H1 (cell line): ENCODE measurements at regions not wholly inside any gene's neighbourhood (a gene's known extent, or its start where the extent isn't known, plus 50 kb on each side); places are given as distances from the start of the nearest gene placed in this dataset.

Experiments
- CTCF ChIA-PET: fragments of 300-600 bp; sonication (Branson Sonifier 250); formaldehyde crosslinking; loops from one replicate; lab custom pipeline; 2021; ENCODE audit not compliant: partially characterized antibody; lab: Charles Lee
- POLR2A ChIA-PET: fragments of 300-600 bp; sonication (Branson Sonifier 250); formaldehyde crosslinking; loops from one replicate; lab custom pipeline; 2021; ENCODE audit warnings: inconsistent platforms; ENCODE audit not compliant: partially characterized antibody; lab: Charles Lee
- DNase-seq, 2 experiments: peaks; one replicate each; pipeline versions ENCODE4 v3.0.0 to v3.0.0-alpha.2; 2010 to 2022; ENCODE audit warnings: low spot score in 2 of 2, low read depth in 1 of 2, mixed read lengths in 1 of 2
- FAIRE-seq: peaks from 2 replicates; lab custom pipeline; 2011; peaks lifted over from hg19 to GRCh38; lab: Jason Lieb, UNC
- H2AFZ ChIP-seq: 2 replicates; pipeline ENCODE4 v1.8.1; 2012; ENCODE audit warnings: low read length, inconsistent platforms
- H2AK5ac ChIP-seq: 2 replicates; pipeline ENCODE4 v1.6.1; 2013; ENCODE audit warnings: low read depth, low read length
- H2BK120ac ChIP-seq: replicated peaks from 2 replicates; pipeline ENCODE3; 2013; ENCODE audit warnings: low read depth, low read length, inconsistent platforms
- H2BK12ac ChIP-seq: 2 replicates; pipeline ENCODE4 v1.6.1; 2013; ENCODE audit warnings: low read depth, low read length
- H2BK15ac ChIP-seq: 2 replicates; pipeline ENCODE4 v1.6.1; 2013; ENCODE audit warnings: low read length
- H2BK20ac ChIP-seq: 2 replicates; pipeline ENCODE4 v1.6.1; 2013; ENCODE audit warnings: low read length
- H2BK5ac ChIP-seq: 2 replicates; pipeline ENCODE4 v1.6.1; 2013; ENCODE audit warnings: low read depth, low read length
- H3K14ac ChIP-seq: 2 replicates; pipeline ENCODE4 v1.6.1; 2013; ENCODE audit warnings: inconsistent platforms; ENCODE audit not compliant: insufficient read length
- H3K18ac ChIP-seq: 2 replicates; pipeline ENCODE4 v1.6.1; 2013; ENCODE audit warnings: low read length; ENCODE audit errors: extremely low read depth
- H3K23ac ChIP-seq: 2 replicates; pipeline ENCODE4 v1.6.1; 2013; ENCODE audit warnings: inconsistent platforms; ENCODE audit not compliant: insufficient read length
- H3K23me2 ChIP-seq: 2 replicates; pipeline ENCODE4 v1.6.1; 2013; ENCODE audit warnings: low read depth, low read length
- H3K27ac ChIP-seq: 2 replicates; pipeline ENCODE4 v1.6.1; 2011; ENCODE audit warnings: low read depth, low read length, inconsistent platforms
- H3K27me3 ChIP-seq, 4 experiments: replicated peaks in 1 of 4; 1 replicate in 1 of 4; 2 replicates in 3 of 4; pipeline versions ENCODE4 v1.6.1 to v1.8.1; 2011 to 2013; ENCODE audit warnings: low read length in 3 of 4, mild to moderate bottlenecking in 3 of 4, inconsistent platforms in 2 of 4, mixed read lengths in 2 of 4, moderate library complexity in 1 of 4; ENCODE audit not compliant: control insufficient read depth in 3 of 4, insufficient read depth in 3 of 4; ENCODE audit errors: extremely low read depth in 1 of 4
- H3K36me3 ChIP-seq, 4 experiments: 2 replicates each; pipeline versions ENCODE4 v1.6.1 to v1.8.1; 2011 to 2013; ENCODE audit warnings: mild to moderate bottlenecking in 4 of 4, low read length in 3 of 4, moderate library complexity in 2 of 4, control low read depth in 1 of 4, inconsistent platforms in 1 of 4; ENCODE audit not compliant: insufficient read depth in 4 of 4, control insufficient read depth in 2 of 4
- H3K4ac ChIP-seq: replicated peaks from 2 replicates; pipeline ENCODE3; 2013; ENCODE audit warnings: low read length, low read depth, mixed read lengths, inconsistent platforms; ENCODE audit not compliant: insufficient read length
- H3K4me1 ChIP-seq, 4 experiments: replicated peaks in 1 of 4; 1 replicate in 1 of 4; 2 replicates in 3 of 4; pipeline versions ENCODE4 v1.6.1 to v1.8.1; 2011 to 2013; ENCODE audit warnings: low read length in 3 of 4, inconsistent platforms in 2 of 4, mixed read lengths in 1 of 4; ENCODE audit not compliant: insufficient read depth in 4 of 4, control insufficient read depth in 3 of 4
- H3K4me2 ChIP-seq, 2 experiments: 2 replicates each; pipeline versions ENCODE4 v1.6.1 to v1.8.1; 2011 to 2013; ENCODE audit warnings: low read depth in 2 of 2, low read length in 2 of 2, control low read depth in 1 of 2, inconsistent platforms in 1 of 2, mild to moderate bottlenecking in 1 of 2; ENCODE audit not compliant: insufficient read depth in 1 of 2
- H3K4me3 ChIP-seq, 4 experiments: fragments of 200-600, 300-600 bp in 1 of 4; sonication (generic), shearing (Covaris generic), sonication (Bioruptor Twin) in 1 of 4; 2 replicates each; pipeline versions ENCODE4 v1.5.1 to v1.8.1; 2011 to 2016; ENCODE audit warnings: low read length in 4 of 4, low read depth in 3 of 4, control low read depth in 2 of 4, inconsistent platforms in 2 of 4, mild to moderate bottlenecking in 2 of 4, mixed read lengths in 1 of 4, moderate library complexity in 1 of 4; ENCODE audit not compliant: insufficient read depth in 2 of 4; ENCODE audit errors: extremely low read depth in 1 of 4
- H3K56ac ChIP-seq: replicated peaks from 2 replicates; pipeline ENCODE3; 2013; ENCODE audit warnings: low read depth, mild to moderate bottlenecking, mixed read lengths, low read length, inconsistent platforms; ENCODE audit not compliant: insufficient read length
- H3K79me1 ChIP-seq: 2 replicates; pipeline ENCODE4 v1.6.1; 2013; ENCODE audit warnings: low read depth, low read length, control low read depth
- H3K79me2 ChIP-seq, 2 experiments: 2 replicates each; pipeline versions ENCODE4 v1.6.1 to v1.8.1; 2012 to 2013; ENCODE audit warnings: low read length in 2 of 2, mild to moderate bottlenecking in 2 of 2, inconsistent platforms in 1 of 2; ENCODE audit not compliant: insufficient read depth in 2 of 2, control insufficient read depth in 1 of 2
- H3K9ac ChIP-seq, 4 experiments: replicated peaks in 1 of 4; 1 replicate in 1 of 4; 2 replicates in 3 of 4; pipeline versions ENCODE4 v1.6.1 to v1.8.1; 2011 to 2013; ENCODE audit warnings: low read depth in 3 of 4, low read length in 3 of 4, control low read depth in 2 of 4, mild to moderate bottlenecking in 2 of 4, moderate library complexity in 2 of 4, inconsistent platforms in 1 of 4; ENCODE audit errors: extremely low read depth in 1 of 4
- H3K9me3 ChIP-seq, 2 experiments: 2 replicates each; pipeline versions ENCODE4 v1.6.1 to v1.8.1; 2012 to 2013; ENCODE audit warnings: mild to moderate bottlenecking in 2 of 2, moderate library complexity in 2 of 2, control low read depth in 1 of 2, inconsistent platforms in 1 of 2, low read depth in 1 of 2, low read length in 1 of 2, mixed read lengths in 1 of 2; ENCODE audit not compliant: insufficient read depth in 2 of 2
- H4K20me1 ChIP-seq, 2 experiments: replicated peaks in 1 of 2; 2 replicates each; pipeline versions ENCODE3 to v1.8.1; 2011 to 2013; ENCODE audit warnings: inconsistent platforms in 2 of 2, low read length in 2 of 2, mild to moderate bottlenecking in 1 of 2; ENCODE audit not compliant: insufficient read depth in 2 of 2, control insufficient read depth in 1 of 2
- H4K5ac ChIP-seq: 2 replicates; pipeline ENCODE4 v1.6.1; 2013; ENCODE audit warnings: low read length, low read depth, mixed read lengths, inconsistent platforms; ENCODE audit not compliant: insufficient read length
- H4K8ac ChIP-seq: 2 replicates; pipeline ENCODE4 v1.8.0; 2013; ENCODE audit warnings: mild to moderate bottlenecking, moderate library complexity, low read length, inconsistent platforms; ENCODE audit not compliant: insufficient read depth; ENCODE audit errors: extremely low read depth
- H4K91ac ChIP-seq: replicated peaks from 2 replicates; pipeline ENCODE3; 2013; ENCODE audit warnings: low read length, mixed read lengths, inconsistent platforms; ENCODE audit not compliant: insufficient read length
- CHD1 ChIP-seq: IDR thresholded peaks from 2 replicates; pipeline ENCODE4 v1.6.1; 2012; ENCODE audit warnings: low read depth, low read length, improper control_type of control experiment
- RAD21 ChIP-seq, 2 experiments: IDR thresholded peaks in 1 of 2; conservative IDR thresholded peaks in 1 of 2; 2 replicates each; pipeline ENCODE4 v1.6.1; 2011; ENCODE audit warnings: low read depth in 2 of 2, low read length in 2 of 2, improper control_type of control experiment in 1 of 2, inconsistent platforms in 1 of 2, mild to moderate bottlenecking in 1 of 2, moderate library complexity in 1 of 2
- SUZ12 ChIP-seq: fragments of 200-600 bp; sonication (generic); IDR thresholded peaks from 2 replicates; pipeline ENCODE4 v1.6.1; 2012; ENCODE audit warnings: mild to moderate bottlenecking, inconsistent platforms, low read length, moderate library complexity, mixed read lengths
- TAF7 ChIP-seq: optimal IDR thresholded peaks from 2 replicates; pipeline ENCODE3; 2011; ENCODE audit warnings: low read depth, mild to moderate bottlenecking, inconsistent platforms, low read length, moderate library complexity, borderline replicate concordance
- TBP ChIP-seq: IDR thresholded peaks from 2 replicates; pipeline ENCODE4 v1.6.1; 2011; ENCODE audit warnings: low read depth, low read length, improper control_type of control experiment
- TEAD4 ChIP-seq: IDR thresholded peaks from 2 replicates; pipeline ENCODE4 v1.6.1; 2012; ENCODE audit warnings: low read depth, low read length, inconsistent platforms, mixed read lengths
- WGBS, 2 experiments: shearing (Covaris generic) in 1 of 2; methylation state at CpG; one replicate each; pipeline versions ENCODE4 v1.1.6 to v1.1.7; 2013 to 2015; ENCODE audit warnings: low lambda C conversion rate in 2 of 2, mixed read lengths in 2 of 2, inconsistent platforms in 1 of 2, low coverage in 1 of 2, missing lambda C conversion rate in 1 of 2; ENCODE audit not compliant: insufficient replicate concordance in 2 of 2, insufficient coverage in 1 of 2, insufficient read length in 1 of 2; ENCODE audit errors: extremely low coverage in 1 of 2, missing lambda C conversion rate in 1 of 2; 5-methylcytosine and 5-hydroxymethylcytosine counted together

DNA sequence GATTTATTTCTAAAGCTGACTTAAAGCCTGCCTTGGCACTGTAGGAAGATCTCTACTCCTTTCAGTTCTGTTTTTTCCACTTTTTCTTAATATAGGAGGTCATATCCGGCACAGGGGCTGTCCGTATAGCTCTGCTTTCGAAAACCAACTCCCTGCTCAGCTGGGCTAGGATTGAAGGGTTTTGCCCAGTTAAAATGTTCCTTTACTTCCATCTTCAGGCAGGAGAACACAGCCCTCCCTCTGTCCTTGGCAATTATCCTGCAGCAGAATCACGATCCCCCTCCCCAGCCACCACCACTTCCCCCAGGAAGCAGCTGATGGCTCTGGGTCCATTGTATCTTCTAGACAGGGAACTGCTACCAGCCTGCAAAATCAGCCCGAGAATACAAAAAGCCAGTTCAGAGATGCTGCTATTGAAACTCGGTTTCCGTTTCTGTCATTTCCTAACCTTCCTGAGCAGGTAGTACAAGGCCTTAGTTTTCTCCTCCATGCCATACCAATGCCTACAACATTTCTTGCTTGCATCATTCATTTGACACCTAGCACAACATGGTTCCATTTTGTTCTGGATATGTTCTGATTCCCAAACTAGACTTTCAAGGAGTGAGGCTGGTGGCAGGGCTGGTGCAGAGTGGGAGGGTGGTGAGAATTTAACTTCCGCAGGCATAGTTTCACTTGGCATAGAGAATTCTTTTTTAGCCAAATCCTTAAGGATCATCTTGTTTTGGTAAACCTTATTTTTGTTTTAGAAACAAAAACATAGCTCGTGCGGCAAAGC, 53.9 kb downstream of the FAM50B start:
- Histone ChIP-seq H3K56ac (no peak overlapping the region), H2BK20ac (peak overlapping the region; percentile 11; the same call in 1 of the 2 replicates), H3K27ac (no peak overlapping the region), H3K4ac (no peak overlapping the region), H3K79me2 (no peaks in the 10 kb centered on the region; a peak in 1 of 4 replicates), H3K36me3 (no peaks in the 10 kb centered on the region), H2BK12ac (no peak overlapping the region), H3K9ac (no peak overlapping the region), H3K4me2 (no peak overlapping the region), H3K9me3 (no peaks in the 10 kb centered on the region; a peak in 1 of 4 replicates), H2BK120ac (peak overlapping the region; percentile 13), H3K27me3 (no peaks in the 10 kb centered on the region; a peak in 3 of 7 replicates), H2AK5ac (0 out of 2 replicates have a peak overlapping the region, but pooled peaks have one; percentile 53), H4K20me1 (no peaks in the 10 kb centered on the region), H3K18ac (no peak overlapping the region), H3K23me2 (no peaks in the 10 kb centered on the region), H2AFZ (no peak overlapping the region), H3K79me1 (no peaks in the 10 kb centered on the region), H3K14ac (no peak overlapping the region), H2BK5ac (no peak overlapping the region), H3K23ac (no peak overlapping the region), H4K91ac (no peak overlapping the region), H2BK15ac (no peak overlapping the region), H4K5ac (no peak overlapping the region), H3K4me1 (peaks cover 4 to 21% (median 11%) of the 10 kb centered on the region in 4 experiments; a peak in 6 of 7 replicates), H4K8ac (no peak overlapping the region), H3K4me3 (no peak overlapping the region)
- ChIA-PET POLR2A (interaction anchor here (1.7 kb wide), 1 partner anchor 16 kb away, joined by 5 read pairs; no protein-coding TSS in a partner anchor), CTCF (interaction anchor here (1.4 to 3.2 kb wide), 4 partner anchors 30 to 75 kb away, joined by 5 to 12 read pairs (median 10); partner anchors contain the start of gene FAM50B)
- DNase-seq = no peak
- WGBS, 2 experiments = 92% methylated on average over 10 of the region's 10 CpGs; no CpG with 5 or more reads in 1 of the 2 experiments
- no peak for FAIRE-seq
- TF ChIP-seq SUZ12 (no peak), TAF7 (no peak), RAD21 (IDR thresholded peaks at IDR 0.05 in 1 of 2, conservative IDR thresholded peaks at IDR 0.05 in 1 of 2; ENCODE audit: low read depth in 2 of 2, low read length in 2 of 2) (no peak), CHD1 (no peak), TEAD4 (no peak), TBP (no peak)
